T-helper 17 cell (primary cell): ENCODE measurements at regions not wholly inside any gene's neighbourhood (a gene's known extent, or its start where the extent isn't known, plus 50 kb on each side); places are given as distances from the start of the nearest gene placed in this dataset.
A peak's percentile ranks its signal among the peaks of the same experiment; 100 is the strongest.

Experiments used
- ATAC-seq: fragments of 150-1000 bp; cut with Tn5 transposase; 2 replicates; pipeline ENCODE4 v1.10.0; 2021; ENCODE audit warnings: mild to moderate bottlenecking, moderate library complexity
- DNase-seq, 3 donors: peaks; one replicate each; pipeline versions ENCODE4 v3.0.0 to v3.0.0-alpha.2; 2020 to 2021
- H3K9me3 ChIP-seq: one replicate; pipeline ENCODE4 v1.7.0; 2013; ENCODE audit warnings: low read length, mild to moderate bottlenecking; ENCODE audit not compliant: control insufficient read depth, poor library complexity, severe bottlenecking
- H3K27ac Mint-ChIP-seq: one replicate; pipeline ENCODE4 v1.8.0; 2022; ENCODE audit warnings: mild to moderate bottlenecking, moderate library complexity, mixed read lengths
- H3K27me3 Mint-ChIP-seq: one replicate; pipeline ENCODE4 v1.8.0; 2022; ENCODE audit warnings: mixed read lengths
- H3K36me3 Mint-ChIP-seq: one replicate; pipeline ENCODE4 v1.8.0; 2022; ENCODE audit warnings: low read depth, mixed read lengths
- H3K4me1 Mint-ChIP-seq: one replicate; pipeline ENCODE4 v1.8.0; 2022; ENCODE audit warnings: mild to moderate bottlenecking, mixed read lengths
- H3K4me3 Mint-ChIP-seq: one replicate; pipeline ENCODE4 v1.8.0; 2022; ENCODE audit warnings: mild to moderate bottlenecking, moderate library complexity, mixed read lengths

DNA sequence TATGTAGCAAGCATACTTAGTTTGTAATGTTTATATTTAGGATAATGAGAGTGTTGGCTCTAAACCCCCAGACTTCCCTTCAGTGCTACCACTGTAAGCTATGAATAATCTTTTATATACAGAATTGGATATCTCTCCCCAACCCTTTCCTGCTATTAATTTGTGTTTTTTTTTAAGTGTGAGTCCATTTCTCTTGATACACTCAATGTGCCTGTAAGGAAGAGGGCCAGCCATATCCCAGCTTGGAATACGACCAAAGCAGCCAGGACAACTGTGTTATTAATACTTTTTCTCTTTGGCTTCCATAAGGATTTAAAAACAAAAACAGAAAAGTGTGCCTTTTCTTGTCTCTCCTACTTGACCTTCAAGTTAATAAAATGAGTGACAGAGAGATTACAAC, 116.7 kb downstream of the SNAPC1 start:
- Mint-ChIP-seq H3K27ac (no peak overlapping the region), H3K4me3 (no peak overlapping the region)

GRCh38 chr14:61881046-61881445, 118.8 kb downstream of the SNAPC1 start:
- Mint-ChIP-seq H3K4me1 (no peaks in the 10 kb centered on the region), H3K27ac (no peak overlapping the region), H3K36me3 (peaks cover 4% of the 10 kb centered on the region), H3K27me3 (peaks cover 61% of the 10 kb centered on the region), H3K4me3 (no peak overlapping the region)
- ATAC-seq (no peak), DNase-seq (no peak)
- H3K9me3 ChIP-seq = no peaks in the 10 kb centered on the region

More for the DNA sequence above, 116.7 kb downstream of the SNAPC1 start:
- H3K9me3 ChIP-seq = no peaks in the 10 kb centered on the region
- DNase-seq (no peak), ATAC-seq (no peak)
- Mint-ChIP-seq H3K4me1 (no peaks in the 10 kb centered on the region), H3K27me3 (peaks cover 75% of the 10 kb centered on the region), H3K36me3 (peaks cover 7% of the 10 kb centered on the region)

DNA sequence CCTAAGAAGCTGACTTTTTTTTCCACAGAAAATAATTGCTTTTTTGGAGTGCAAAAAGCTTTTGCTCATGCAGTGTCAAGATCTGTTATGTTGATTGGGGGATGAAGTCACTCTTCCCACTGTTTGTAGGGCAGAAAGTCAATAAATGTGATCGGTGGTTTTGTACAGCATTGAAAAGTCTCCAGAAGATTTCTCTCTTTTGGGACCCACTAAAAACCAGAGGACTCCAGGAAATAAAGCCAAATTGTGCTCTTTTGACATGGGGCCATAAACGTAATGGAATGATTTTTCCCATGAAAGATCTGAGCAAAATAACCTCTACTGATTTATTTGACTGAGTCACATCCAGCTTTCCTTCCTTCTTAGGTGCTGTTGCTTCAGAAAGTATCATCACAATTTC, 122.5 kb downstream of the SNAPC1 start:
- no peak overlapping the region for H3K4me3 Mint-ChIP-seq
- peaks cover 2% of the 10 kb centered on the region for H3K36me3 Mint-ChIP-seq
- DNase-seq (no peak), ATAC-seq (no peak)
- no peaks in the 10 kb centered on the region for H3K9me3 ChIP-seq
- H3K27me3 Mint-ChIP-seq = peaks cover 27% of the 10 kb centered on the region
- peaks cover 7% of the 10 kb centered on the region for H3K4me1 Mint-ChIP-seq
- H3K27ac Mint-ChIP-seq = no peak overlapping the region

DNA sequence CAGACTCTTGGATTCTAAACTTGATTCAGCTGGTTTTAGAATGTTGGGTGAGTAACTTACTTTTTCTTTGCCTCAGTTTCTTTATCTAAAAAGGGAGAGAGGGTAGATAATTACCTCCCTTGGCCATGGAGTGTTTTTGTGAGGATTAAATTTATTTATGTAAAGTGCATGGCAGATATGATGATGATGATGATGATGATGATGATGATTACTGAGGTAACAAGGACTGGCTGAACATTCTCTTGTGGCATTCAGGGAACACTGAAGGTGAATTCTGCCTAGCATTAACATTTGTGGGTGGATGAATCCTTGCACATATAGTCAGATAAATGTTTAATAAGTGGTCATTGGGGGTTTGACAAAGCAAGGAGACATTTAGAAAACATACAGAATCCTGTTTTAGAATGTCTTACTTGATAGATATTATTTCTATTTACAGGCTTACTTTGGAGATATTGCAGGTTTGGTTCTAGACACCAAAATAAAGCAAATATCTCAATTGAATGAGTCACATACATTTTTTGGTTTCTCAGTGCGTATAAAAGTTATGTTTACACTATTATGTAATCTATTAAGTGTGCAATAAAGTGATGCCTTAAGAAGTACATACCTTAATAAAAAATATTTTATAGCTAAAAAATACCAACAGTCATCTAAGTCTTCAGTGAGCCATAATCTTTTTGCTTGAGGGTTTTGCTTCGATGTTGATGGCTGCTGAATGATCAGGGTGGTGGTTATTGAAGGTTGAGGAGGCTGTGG, 123.2 kb downstream of the SNAPC1 start:
- H3K4me1 Mint-ChIP-seq = peaks cover 12% of the 10 kb centered on the region
- peaks cover 21% of the 10 kb centered on the region for H3K27me3 Mint-ChIP-seq
- H3K27ac Mint-ChIP-seq = no peak overlapping the region
- H3K9me3 ChIP-seq = no peaks in the 10 kb centered on the region
- no peak for ATAC-seq
- H3K36me3 Mint-ChIP-seq = peaks cover 2% of the 10 kb centered on the region
- no peak overlapping the region for H3K4me3 Mint-ChIP-seq
- no peak for DNase-seq

DNA sequence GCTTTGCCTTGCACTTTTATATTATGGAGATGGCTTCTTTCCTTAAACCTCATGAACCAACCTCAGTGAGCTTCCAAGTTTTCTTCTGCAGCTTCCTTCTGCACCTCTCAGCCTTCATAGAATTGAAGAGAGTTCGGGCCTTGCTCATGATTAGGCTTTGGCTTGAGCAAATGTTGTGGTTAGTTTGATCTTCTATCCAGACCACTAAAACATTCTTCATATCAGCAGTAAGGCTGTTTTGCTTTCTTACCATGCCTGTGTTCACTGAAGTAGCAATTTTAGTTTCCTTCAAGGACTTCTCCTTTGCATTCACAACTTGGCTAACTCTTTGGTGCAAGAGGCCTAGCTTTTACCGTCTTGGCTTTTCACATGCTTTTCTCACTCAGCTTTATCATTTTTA, 125.4 kb downstream of the SNAPC1 start:
- no peak overlapping the region for H3K27ac Mint-ChIP-seq
- H3K36me3 Mint-ChIP-seq = peaks cover 4% of the 10 kb centered on the region
- H3K27me3 Mint-ChIP-seq = peaks cover 7% of the 10 kb centered on the region
- H3K4me1 Mint-ChIP-seq = peaks cover 15% of the 10 kb centered on the region
- H3K9me3 ChIP-seq = no peaks in the 10 kb centered on the region
- no peak overlapping the region for H3K4me3 Mint-ChIP-seq
- DNase-seq (no peak), ATAC-seq (no peak)

- peaks cover 4% of the 10 kb centered on the region for H3K27me3 Mint-ChIP-seq
- peak; percentile 85 for ATAC-seq
- H3K9me3 ChIP-seq = no peaks in the 10 kb centered on the region
- DNase-seq = no peak
- H3K36me3 Mint-ChIP-seq = peaks cover 4% of the 10 kb centered on the region
- peaks cover 15% of the 10 kb centered on the region for H3K4me1 Mint-ChIP-seq
- peak overlapping the region; percentile 87 for H3K27ac Mint-ChIP-seq
- H3K4me3 Mint-ChIP-seq = peak overlapping the region; percentile 59
These were observed 127.7 kb downstream of the SNAPC1 start for GRCh38 chr14:61889914-61890351.

DNA sequence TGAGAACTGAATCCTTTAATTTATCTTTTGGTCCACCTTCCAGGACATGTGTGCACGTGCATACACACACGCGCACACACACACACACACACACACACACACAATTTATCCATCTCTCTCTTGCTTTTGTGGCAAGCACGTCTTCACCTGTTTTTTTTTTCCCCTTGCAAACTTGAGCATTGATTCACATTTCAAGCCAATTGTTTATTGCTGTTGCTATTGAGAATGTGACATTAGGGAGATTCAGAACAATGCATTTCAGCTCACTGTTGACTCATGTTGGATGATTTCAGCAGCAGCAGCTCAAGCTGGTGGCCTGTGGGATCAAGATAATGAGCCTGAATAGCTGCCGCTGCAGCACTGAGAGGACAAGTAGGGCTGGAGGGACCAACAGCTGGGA, 128.9 kb downstream of the SNAPC1 start:
- peaks cover 15% of the 10 kb centered on the region for H3K4me1 Mint-ChIP-seq
- no peak overlapping the region for H3K27ac Mint-ChIP-seq
- no peak overlapping the region for H3K4me3 Mint-ChIP-seq
- H3K9me3 ChIP-seq = no peaks in the 10 kb centered on the region
- peaks cover 4% of the 10 kb centered on the region for H3K27me3 Mint-ChIP-seq
- DNase-seq (no peak), ATAC-seq (no peak)
- H3K36me3 Mint-ChIP-seq = peaks cover 4% of the 10 kb centered on the region

DNA sequence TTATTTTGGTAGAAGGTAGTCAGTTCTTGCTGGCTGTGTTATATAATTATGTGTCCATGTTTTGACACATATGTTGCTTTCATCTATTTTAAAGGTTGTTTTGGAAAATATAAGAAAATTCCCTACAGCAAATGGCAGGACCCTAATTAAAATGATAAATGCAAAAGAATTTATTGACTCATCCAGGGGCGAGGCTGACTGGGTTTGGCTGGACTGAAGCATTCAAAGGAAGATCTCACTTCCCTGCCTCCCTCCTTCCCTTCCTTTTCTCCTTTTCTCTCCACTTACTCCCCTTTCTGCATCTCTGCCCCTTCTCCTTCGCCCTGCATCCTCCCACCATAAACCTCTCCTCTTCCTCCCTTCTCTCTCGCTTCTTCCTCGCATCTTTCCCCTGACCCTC, 129.6 kb downstream of the SNAPC1 start:
- Mint-ChIP-seq H3K27me3 (peaks cover 4% of the 10 kb centered on the region), H3K4me3 (no peak overlapping the region), H3K4me1 (peaks cover 15% of the 10 kb centered on the region), H3K36me3 (peaks cover 4% of the 10 kb centered on the region), H3K27ac (no peak overlapping the region)
- ATAC-seq (no peak), DNase-seq (no peak)
- H3K9me3 ChIP-seq = no peaks in the 10 kb centered on the region

DNA sequence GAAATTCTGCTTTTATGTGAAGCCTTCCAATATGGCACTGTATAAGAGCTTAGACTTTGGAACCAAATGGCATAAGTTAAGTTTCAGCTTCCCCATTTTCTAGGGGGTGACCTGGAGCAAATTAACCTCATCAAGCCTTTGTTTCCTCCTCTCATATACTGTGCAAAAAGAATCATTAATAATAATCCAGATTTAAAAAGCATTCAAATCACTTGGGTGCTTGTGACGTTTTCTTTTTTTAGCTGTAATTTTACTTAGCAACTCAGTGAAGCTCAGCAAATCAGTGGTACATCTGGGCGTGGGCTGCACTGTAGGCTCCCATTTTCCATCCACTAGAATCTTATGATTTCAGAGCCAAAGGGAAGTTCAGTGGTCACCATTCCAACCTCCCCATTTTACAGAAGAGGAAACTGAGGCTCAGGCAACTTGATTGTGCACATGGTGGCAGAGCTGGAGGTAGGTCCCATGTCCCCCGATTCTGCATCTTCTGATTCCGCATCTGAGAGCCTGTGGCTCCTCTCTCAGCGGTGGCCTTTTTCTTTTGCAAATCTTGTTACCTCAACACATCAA, 131.2 kb downstream of the SNAPC1 start:
- Mint-ChIP-seq H3K36me3 (peaks cover 4% of the 10 kb centered on the region), H3K27ac (no peak overlapping the region), H3K4me1 (peaks cover 15% of the 10 kb centered on the region), H3K27me3 (peaks cover 13% of the 10 kb centered on the region), H3K4me3 (no peak overlapping the region)
- DNase-seq (no peak), ATAC-seq (no peak)
- no peaks in the 10 kb centered on the region for H3K9me3 ChIP-seq

GRCh38 chr14:61894452-61895077, 132.3 kb downstream of the SNAPC1 start:
- ATAC-seq = peak; percentile 45
- DNase-seq = peak in 1 of 3 donors; percentile 21
- Mint-ChIP-seq H3K27ac (no peak overlapping the region), H3K36me3 (peaks cover 4% of the 10 kb centered on the region), H3K27me3 (peaks cover 19% of the 10 kb centered on the region), H3K4me1 (peaks cover 11% of the 10 kb centered on the region), H3K4me3 (no peak overlapping the region)
- no peaks in the 10 kb centered on the region for H3K9me3 ChIP-seq

DNA sequence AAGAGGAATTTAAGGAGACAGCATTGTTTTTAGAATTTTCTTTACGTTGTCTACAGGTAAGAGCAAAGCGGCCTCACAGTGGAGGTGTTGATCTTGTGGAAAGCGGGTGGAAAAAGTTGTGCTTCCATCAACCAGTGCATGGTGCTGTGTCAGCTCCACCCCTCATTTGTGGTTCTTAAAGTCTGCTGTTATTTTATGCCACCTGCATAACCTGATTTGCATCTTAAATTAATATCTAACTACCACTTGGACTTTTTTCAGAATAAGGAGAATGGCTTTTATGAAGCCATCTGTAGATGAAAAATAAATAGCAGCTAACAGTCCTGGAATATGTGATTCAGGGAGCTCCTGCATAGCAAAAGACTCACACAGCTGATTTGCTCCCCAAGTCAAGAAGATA, 135.1 kb downstream of the SNAPC1 start:
- ATAC-seq (no peak), DNase-seq (no peak)
- H3K4me1 Mint-ChIP-seq = peaks cover 2% of the 10 kb centered on the region
- H3K4me3 Mint-ChIP-seq = no peak overlapping the region
- peaks cover 21% of the 10 kb centered on the region for H3K27me3 Mint-ChIP-seq
- no peaks in the 10 kb centered on the region for H3K9me3 ChIP-seq
- no peak overlapping the region for H3K27ac Mint-ChIP-seq
- no peaks in the 10 kb centered on the region for H3K36me3 Mint-ChIP-seq

DNA sequence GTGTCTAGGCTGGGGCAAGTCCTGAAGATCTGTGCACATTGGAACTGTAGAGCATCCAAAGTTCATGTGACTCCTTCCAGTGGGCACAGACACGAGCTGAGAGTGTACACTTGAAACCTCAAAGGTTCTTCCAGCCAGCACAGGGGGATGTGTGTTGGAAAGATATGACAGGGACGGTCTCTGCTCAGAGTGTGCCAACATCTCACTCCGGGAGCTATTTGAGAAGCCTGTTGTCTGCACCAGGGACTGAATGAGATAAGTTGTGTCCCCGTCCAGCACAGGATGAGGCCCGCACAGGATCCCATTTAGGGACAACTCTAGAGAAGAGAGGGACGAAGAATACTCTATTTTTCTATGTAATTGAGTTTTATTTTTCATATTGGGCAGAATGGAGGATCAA, 136.3 kb downstream of the SNAPC1 start:
- H3K4me3 Mint-ChIP-seq = no peak overlapping the region
- H3K36me3 Mint-ChIP-seq = no peaks in the 10 kb centered on the region
- no peaks in the 10 kb centered on the region for H3K9me3 ChIP-seq
- DNase-seq = no peak
- H3K27me3 Mint-ChIP-seq = peaks cover 16% of the 10 kb centered on the region
- no peak for ATAC-seq
- H3K27ac Mint-ChIP-seq = no peak overlapping the region
- H3K4me1 Mint-ChIP-seq = peaks cover 2% of the 10 kb centered on the region

DNA sequence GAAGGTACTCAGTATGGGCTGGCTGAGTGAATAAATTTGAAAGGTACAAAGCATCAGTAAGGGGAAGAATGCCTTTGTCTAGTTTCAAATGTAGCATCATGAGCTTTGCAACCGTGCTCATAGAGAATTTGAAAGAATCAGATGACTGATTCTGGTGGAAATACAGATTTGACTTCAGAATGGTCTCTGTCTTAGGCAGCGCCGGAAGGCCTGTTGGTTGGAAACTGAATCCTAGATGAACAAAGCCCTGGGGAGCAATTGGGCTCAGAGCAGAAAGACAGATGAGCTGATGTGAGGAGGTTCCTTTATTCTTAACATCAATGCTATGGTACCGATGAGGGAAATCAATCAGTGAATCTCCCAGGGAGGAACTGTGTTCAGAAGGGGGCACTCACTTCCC, 137.3 kb downstream of the SNAPC1 start:
- no peak overlapping the region for H3K4me3 Mint-ChIP-seq
- DNase-seq (no peak), ATAC-seq (no peak)
- H3K27me3 Mint-ChIP-seq = peaks cover 16% of the 10 kb centered on the region
- H3K27ac Mint-ChIP-seq = no peak overlapping the region
- H3K4me1 Mint-ChIP-seq = peaks cover 2% of the 10 kb centered on the region
- no peaks in the 10 kb centered on the region for H3K36me3 Mint-ChIP-seq
- no peaks in the 10 kb centered on the region for H3K9me3 ChIP-seq
